ENCODE measurements at regions not wholly inside any gene's neighbourhood (a gene's known extent, or its start where the extent isn't known, plus 50 kb on each side); places are given as distances from the start of the nearest gene placed in this dataset.

- H3K27ac ChIP-seq (ENCODE audit: low read length): no peak overlapping the region
- no peaks in the 10 kb centered on the region for H3K27me3 ChIP-seq (ENCODE audit: control insufficient read depth, insufficient read depth, low read length)
- WGBS (ENCODE audit: insufficient coverage, low lambda C conversion rate): no CpG with 5 or more reads among the region's 1 CpG
- no peaks in the 10 kb centered on the region for H3K9me3 ChIP-seq (ENCODE audit: control insufficient read depth, low read depth, low read length)
- no peak for DNase-seq
- no peak overlapping the region for H3K4me3 ChIP-seq (ENCODE audit: low read length)
- H3K4me1 ChIP-seq (ENCODE audit: control insufficient read depth, insufficient read depth, low read length): no peaks in the 10 kb centered on the region
- H3K36me3 ChIP-seq (ENCODE audit: control insufficient read depth, insufficient read depth, low read length): no peaks in the 10 kb centered on the region
Measured at GRCh38 chr12:4051596-4051995, 178.4 kb upstream of the PARP11 start.

- DNase-seq: no peak
- H3K4me3 ChIP-seq (ENCODE audit: low read length): no peak overlapping the region
- no peaks in the 10 kb centered on the region for H3K9me3 ChIP-seq (ENCODE audit: control insufficient read depth, low read depth, low read length)
- peaks cover 4% of the 10 kb centered on the region for H3K4me1 ChIP-seq (ENCODE audit: control insufficient read depth, insufficient read depth, low read length)
- H3K36me3 ChIP-seq (ENCODE audit: control insufficient read depth, insufficient read depth, low read length): no peaks in the 10 kb centered on the region
- H3K27ac ChIP-seq (ENCODE audit: low read length): no peak overlapping the region
- 100% methylated on average over 1 of the region's 3 CpGs for WGBS (ENCODE audit: insufficient coverage, low lambda C conversion rate)
- H3K27me3 ChIP-seq (ENCODE audit: control insufficient read depth, insufficient read depth, low read length): no peaks in the 10 kb centered on the region
Measured at GRCh38 chr12:4050340-4050739, 177.1 kb upstream of the PARP11 start.

- DNase-seq: no peak
- no CpG with 5 or more reads among the region's 9 CpGs for WGBS (ENCODE audit: insufficient coverage, low lambda C conversion rate)
- H3K36me3 ChIP-seq (ENCODE audit: control insufficient read depth, insufficient read depth, low read length): no peaks in the 10 kb centered on the region
Measured at GRCh38 chr12:4049298-4050080, 176.3 kb upstream of the PARP11 start.

GRCh38 chr12:4047421-4047820 is 174.2 kb upstream of the PARP11 start:
- Histone ChIP-seq H3K9me3 (ENCODE audit: control insufficient read depth, low read depth, low read length) (no peaks in the 10 kb centered on the region), H3K4me1 (ENCODE audit: control insufficient read depth, insufficient read depth, low read length) (peaks cover 4% of the 10 kb centered on the region), H3K4me3 (ENCODE audit: low read length) (no peak overlapping the region), H3K27ac (ENCODE audit: low read length) (no peak overlapping the region), H3K27me3 (ENCODE audit: control insufficient read depth, insufficient read depth, low read length) (no peaks in the 10 kb centered on the region), H3K36me3 (ENCODE audit: control insufficient read depth, insufficient read depth, low read length) (no peaks in the 10 kb centered on the region)
- no peak for DNase-seq
- no CpG with 5 or more reads among the region's 7 CpGs for WGBS (ENCODE audit: insufficient coverage, low lambda C conversion rate)

More at GRCh38 chr12:4049298-4050080, 176.3 kb upstream of the PARP11 start:
- Histone ChIP-seq H3K27me3 (ENCODE audit: control insufficient read depth, insufficient read depth, low read length) (no peaks in the 10 kb centered on the region), H3K4me3 (ENCODE audit: low read length) (no peak overlapping the region), H3K9me3 (ENCODE audit: control insufficient read depth, low read depth, low read length) (no peaks in the 10 kb centered on the region), H3K4me1 (ENCODE audit: control insufficient read depth, insufficient read depth, low read length) (peaks cover 4% of the 10 kb centered on the region), H3K27ac (ENCODE audit: low read length) (no peak overlapping the region)

- peaks cover 4% of the 10 kb centered on the region for H3K4me1 ChIP-seq (ENCODE audit: control insufficient read depth, insufficient read depth, low read length)
- no peak overlapping the region for H3K4me3 ChIP-seq (ENCODE audit: low read length)
- no peaks in the 10 kb centered on the region for H3K27me3 ChIP-seq (ENCODE audit: control insufficient read depth, insufficient read depth, low read length)
- no peaks in the 10 kb centered on the region for H3K9me3 ChIP-seq (ENCODE audit: control insufficient read depth, low read depth, low read length)
- H3K27ac ChIP-seq (ENCODE audit: low read length): no peak overlapping the region
- H3K36me3 ChIP-seq (ENCODE audit: control insufficient read depth, insufficient read depth, low read length): no peaks in the 10 kb centered on the region
- WGBS (ENCODE audit: insufficient coverage, low lambda C conversion rate): 11% methylated on average over 3 of the region's 6 CpGs
- DNase-seq: peak in 1 of 2 donors; percentile 74
Measured at GRCh38 chr12:4046495-4046840, 173.3 kb upstream of the PARP11 start.

GRCh38 chr12:4045786-4046494 is 172.7 kb upstream of the PARP11 start:
- H3K27me3 ChIP-seq (ENCODE audit: control insufficient read depth, insufficient read depth, low read length): no peaks in the 10 kb centered on the region
- H3K4me3 ChIP-seq (ENCODE audit: low read length): no peak overlapping the region
- no peak overlapping the region for H3K27ac ChIP-seq (ENCODE audit: low read length)
- DNase-seq: no peak
- peaks cover 9% of the 10 kb centered on the region for H3K4me1 ChIP-seq (ENCODE audit: control insufficient read depth, insufficient read depth, low read length)
- H3K36me3 ChIP-seq (ENCODE audit: control insufficient read depth, insufficient read depth, low read length): no peaks in the 10 kb centered on the region
- WGBS (ENCODE audit: insufficient coverage, low lambda C conversion rate): 100% methylated on average over 4 of the region's 16 CpGs
- no peaks in the 10 kb centered on the region for H3K9me3 ChIP-seq (ENCODE audit: control insufficient read depth, low read depth, low read length)

- H3K36me3 ChIP-seq (ENCODE audit: control insufficient read depth, insufficient read depth, low read length): no peaks in the 10 kb centered on the region
- peaks cover 11% of the 10 kb centered on the region for H3K4me1 ChIP-seq (ENCODE audit: control insufficient read depth, insufficient read depth, low read length)
- WGBS (ENCODE audit: insufficient coverage, low lambda C conversion rate): 94% methylated on average over 6 of the region's 23 CpGs
- H3K27me3 ChIP-seq (ENCODE audit: control insufficient read depth, insufficient read depth, low read length): no peaks in the 10 kb centered on the region
- no peak overlapping the region for H3K27ac ChIP-seq (ENCODE audit: low read length)
- no peaks in the 10 kb centered on the region for H3K9me3 ChIP-seq (ENCODE audit: control insufficient read depth, low read depth, low read length)
- DNase-seq: no peak
- no peak overlapping the region for H3K4me3 ChIP-seq (ENCODE audit: low read length)
Measured at GRCh38 chr12:4044736-4045730, 171.8 kb upstream of the PARP11 start.

GRCh38 chr12:4044101-4044500 is 170.9 kb upstream of the PARP11 start:
- no peak for DNase-seq
- Histone ChIP-seq H3K9me3 (ENCODE audit: control insufficient read depth, low read depth, low read length) (no peaks in the 10 kb centered on the region), H3K27me3 (ENCODE audit: control insufficient read depth, insufficient read depth, low read length) (no peaks in the 10 kb centered on the region), H3K27ac (ENCODE audit: low read length) (no peak overlapping the region), H3K36me3 (ENCODE audit: control insufficient read depth, insufficient read depth, low read length) (no peaks in the 10 kb centered on the region), H3K4me3 (ENCODE audit: low read length) (no peak overlapping the region), H3K4me1 (ENCODE audit: control insufficient read depth, insufficient read depth, low read length) (peaks cover 14% of the 10 kb centered on the region)
- 100% methylated on average over 1 of the region's 9 CpGs for WGBS (ENCODE audit: insufficient coverage, low lambda C conversion rate)

- Histone ChIP-seq H3K9me3 (ENCODE audit: control insufficient read depth, low read depth, low read length) (no peaks in the 10 kb centered on the region), H3K36me3 (ENCODE audit: control insufficient read depth, insufficient read depth, low read length) (no peaks in the 10 kb centered on the region), H3K4me3 (ENCODE audit: low read length) (no peak overlapping the region), H3K4me1 (ENCODE audit: control insufficient read depth, insufficient read depth, low read length) (peaks cover 31% of the 10 kb centered on the region), H3K27me3 (ENCODE audit: control insufficient read depth, insufficient read depth, low read length) (no peaks in the 10 kb centered on the region), H3K27ac (ENCODE audit: low read length) (no peak overlapping the region)
- WGBS (ENCODE audit: insufficient coverage, low lambda C conversion rate): 80% methylated on average over 1 of the region's 7 CpGs
- no peak for DNase-seq
Measured at GRCh38 chr12:4041187-4041885, 168.1 kb upstream of the PARP11 start.

GRCh38 chr12:4039931-4040330 is 166.7 kb upstream of the PARP11 start:
- no peak for DNase-seq
- Histone ChIP-seq H3K9me3 (ENCODE audit: control insufficient read depth, low read depth, low read length) (no peaks in the 10 kb centered on the region), H3K4me1 (ENCODE audit: control insufficient read depth, insufficient read depth, low read length) (peaks cover 37% of the 10 kb centered on the region), H3K27ac (ENCODE audit: low read length) (no peak overlapping the region), H3K36me3 (ENCODE audit: control insufficient read depth, insufficient read depth, low read length) (no peaks in the 10 kb centered on the region), H3K4me3 (ENCODE audit: low read length) (no peak overlapping the region), H3K27me3 (ENCODE audit: control insufficient read depth, insufficient read depth, low read length) (no peaks in the 10 kb centered on the region)
- WGBS (ENCODE audit: insufficient coverage, low lambda C conversion rate): no CpG with 5 or more reads among the region's 2 CpGs
